Muscle layer of colon (tissue), 2 donors: ENCODE measurements at regions not wholly inside any gene's neighbourhood (a gene's known extent, or its start where the extent isn't known, plus 50 kb on each side); places are given as distances from the start of the nearest gene placed in this dataset.
"Not testable (repeated sequence)": the region's sequence is repeated elsewhere in the genome, so short reads cannot be mapped to it uniquely, and the experiment has no call there.

Experiments used
- H3K27ac ChIP-seq: one replicate; pipeline ENCODE4 v1.7.0; 2013; ENCODE audit warnings: low read depth, mild to moderate bottlenecking, low read length, moderate library complexity
- H3K27me3 ChIP-seq, 2 donors: one replicate each; pipeline ENCODE4 v1.7.0; 2013; ENCODE audit warnings: low read length in 2 of 2, mild to moderate bottlenecking in 2 of 2; ENCODE audit not compliant: insufficient read depth in 2 of 2, control insufficient read depth in 1 of 2
- H3K36me3 ChIP-seq: one replicate; pipeline ENCODE4 v1.7.0; 2013; ENCODE audit warnings: mild to moderate bottlenecking, low read length; ENCODE audit not compliant: insufficient read depth
- H3K4me1 ChIP-seq: one replicate; pipeline ENCODE4 v1.7.0; 2013; ENCODE audit warnings: mild to moderate bottlenecking, low read length; ENCODE audit not compliant: insufficient read depth
- H3K4me3 ChIP-seq, 2 donors: one replicate each; pipeline ENCODE4 v1.7.0; 2013; ENCODE audit warnings: low read length in 2 of 2, low read depth in 1 of 2, mild to moderate bottlenecking in 1 of 2, moderate library complexity in 1 of 2
- H3K9ac ChIP-seq: one replicate; pipeline ENCODE4 v1.7.0; 2013; ENCODE audit warnings: low read length
- H3K9me3 ChIP-seq: one replicate; pipeline ENCODE4 v1.7.0; 2013; ENCODE audit warnings: mild to moderate bottlenecking, low read length
- donor health status: abdominal sarcoma.
- donor health status: Adenocarcinoma of cecum.

DNA sequence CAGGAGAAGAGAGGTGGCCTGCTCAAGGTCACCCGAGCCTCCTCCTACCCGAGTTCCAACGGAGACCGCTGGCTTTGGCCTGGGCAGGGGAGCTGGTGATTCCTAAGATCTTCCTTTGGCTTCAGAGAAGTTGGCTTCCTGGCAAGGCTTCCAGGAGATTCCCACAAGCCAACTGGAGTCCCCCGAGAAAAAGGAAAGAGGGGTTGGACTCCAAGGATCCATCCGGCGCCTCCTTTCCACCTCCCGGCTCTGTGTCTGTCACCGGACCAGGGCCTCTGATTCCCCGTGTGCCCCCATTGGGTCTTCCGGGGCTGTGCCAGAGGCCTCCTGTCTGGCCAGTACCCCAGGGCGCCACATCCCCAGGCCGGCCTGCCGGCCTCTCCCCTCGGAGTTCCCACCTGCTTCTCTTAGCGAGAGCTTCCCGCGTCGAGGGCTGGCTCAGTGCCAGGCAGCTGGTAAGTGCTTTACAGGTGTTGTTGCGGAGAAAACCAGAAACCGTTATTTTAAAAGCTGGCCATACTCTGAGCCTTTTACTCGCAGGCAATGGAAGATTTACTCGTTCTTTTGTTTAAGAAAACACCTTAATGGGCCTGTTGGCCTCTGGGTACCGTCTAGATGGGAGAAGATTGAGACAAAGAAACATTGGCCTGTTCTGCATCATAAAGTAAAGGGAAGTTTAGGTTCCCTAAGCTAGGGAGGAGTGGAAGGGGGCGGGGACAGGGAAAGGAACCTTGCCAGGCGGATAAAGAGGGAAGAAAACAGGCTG, 258.4 kb upstream of the SDK2 start:
- Histone ChIP-seq H3K4me3 (peak overlapping the region in 1 of 2 donors; percentile 41), H3K27ac (no peak overlapping the region), H3K27me3 (peaks cover 19 to 20% of the 10 kb centered on the region in 2 donors), H3K9ac (no peak overlapping the region), H3K9me3 (no peaks in the 10 kb centered on the region), H3K4me1 (peaks cover 11% of the 10 kb centered on the region), H3K36me3 (no peaks in the 10 kb centered on the region)

DNA sequence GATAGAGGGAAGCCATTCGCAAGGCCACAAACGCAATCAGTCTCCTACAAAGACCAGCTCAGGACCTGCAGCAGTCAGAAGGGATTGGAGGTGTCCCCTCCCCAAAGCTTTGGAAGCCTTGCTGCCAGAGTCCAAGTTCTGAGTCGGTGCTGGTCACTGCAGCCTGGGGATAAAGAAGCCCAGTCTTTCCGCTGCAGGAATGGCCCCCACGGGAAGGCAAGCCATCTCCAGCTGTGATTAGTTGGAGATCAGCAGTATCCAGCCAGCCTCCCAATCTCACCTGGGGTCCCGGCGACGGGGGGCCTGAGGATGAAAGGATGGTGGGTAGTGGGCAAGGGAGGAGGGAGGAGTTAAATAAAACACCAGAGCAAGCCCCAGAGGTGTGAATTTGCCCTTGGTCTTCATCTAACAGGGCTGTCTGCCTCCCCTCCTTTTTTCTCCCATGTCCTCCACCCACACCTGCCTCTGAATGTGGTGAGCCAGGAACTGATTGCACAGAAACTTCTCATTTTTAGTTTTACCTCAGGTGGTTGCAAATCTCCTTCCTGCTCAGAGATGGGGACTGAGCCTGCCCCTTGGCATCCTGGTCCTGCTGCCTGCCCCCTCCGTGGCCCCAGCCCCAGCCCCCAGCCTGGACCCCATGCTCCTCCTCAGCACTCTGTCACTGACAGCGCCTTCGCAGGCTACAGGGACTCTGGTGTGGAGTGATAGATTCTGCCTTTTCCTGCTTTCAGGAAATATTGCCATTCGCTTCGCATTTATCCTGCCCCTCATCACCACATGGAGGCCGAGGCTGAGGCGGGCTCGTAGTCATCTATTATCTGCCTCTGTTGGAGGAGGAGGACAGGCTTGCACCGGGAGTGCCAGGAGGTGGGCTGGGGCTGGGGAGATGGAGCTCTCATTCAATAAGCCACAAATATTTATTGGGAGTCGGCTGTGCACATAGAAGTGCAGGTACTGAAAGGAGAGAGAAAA, 262.9 kb upstream of the SDK2 start:
- Histone ChIP-seq H3K9me3 (no peaks in the 10 kb centered on the region), H3K27ac (no peak overlapping the region), H3K4me1 (peaks cover 3% of the 10 kb centered on the region), H3K4me3 (no peak overlapping the region), H3K36me3 (no peaks in the 10 kb centered on the region), H3K9ac (no peak overlapping the region), H3K27me3 (peaks cover 6 to 16% of the 10 kb centered on the region in 2 donors)

DNA sequence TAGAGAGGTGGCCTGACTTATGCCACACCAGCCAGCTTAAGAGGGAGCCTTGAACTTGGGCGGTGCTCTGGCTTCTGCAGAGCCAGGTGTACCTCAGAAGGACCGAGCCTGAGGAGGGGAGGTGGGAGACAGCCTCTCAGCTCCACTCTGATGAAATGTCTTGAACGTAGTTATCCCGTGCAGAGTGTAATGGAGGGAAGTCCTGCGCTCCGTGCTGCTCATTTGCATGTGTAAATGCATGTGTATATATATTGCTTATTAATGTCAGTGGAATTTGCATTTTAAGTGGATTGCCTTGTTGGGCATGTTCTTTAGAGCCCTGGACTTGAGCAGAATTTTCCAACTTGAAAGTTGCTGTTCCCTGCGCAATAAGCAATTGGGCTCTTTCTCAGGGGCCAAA, 264.9 kb upstream of the SDK2 start:
- no peaks in the 10 kb centered on the region for H3K9me3 ChIP-seq
- H3K27ac ChIP-seq, result no peak overlapping the region
- peaks cover 6 to 8% of the 10 kb centered on the region in 2 donors for H3K27me3 ChIP-seq
- no peak overlapping the region for H3K9ac ChIP-seq
- no peak overlapping the region for H3K4me3 ChIP-seq
- H3K4me1 ChIP-seq, result no peaks in the 10 kb centered on the region
- no peaks in the 10 kb centered on the region for H3K36me3 ChIP-seq

DNA sequence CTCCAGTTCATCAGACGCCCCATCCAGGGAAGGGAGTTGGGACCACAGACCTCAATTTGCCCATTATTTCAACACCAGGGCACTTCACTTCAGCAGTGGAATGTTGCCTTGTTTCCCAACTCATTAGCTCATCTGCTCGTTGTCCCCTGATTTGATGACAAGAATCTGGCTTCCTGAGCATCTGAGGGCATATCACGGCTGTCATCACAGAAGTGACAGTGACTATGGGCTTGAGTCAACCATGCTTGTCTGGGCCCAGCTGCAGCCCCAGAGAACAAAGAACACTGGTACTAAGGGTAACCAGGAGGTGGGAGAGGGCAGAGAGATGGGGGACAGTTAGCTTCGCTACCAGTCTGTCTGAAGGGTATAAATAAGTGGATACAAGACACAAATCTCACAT, 266.0 kb upstream of the SDK2 start:
- no peak overlapping the region for H3K27ac ChIP-seq
- no peak overlapping the region for H3K4me3 ChIP-seq
- H3K9me3 ChIP-seq, result peaks cover 6% of the 10 kb centered on the region
- no peak overlapping the region for H3K9ac ChIP-seq
- no peaks in the 10 kb centered on the region for H3K4me1 ChIP-seq
- H3K27me3 ChIP-seq, result peaks cover 6 to 8% of the 10 kb centered on the region in 2 donors
- no peaks in the 10 kb centered on the region for H3K36me3 ChIP-seq

DNA sequence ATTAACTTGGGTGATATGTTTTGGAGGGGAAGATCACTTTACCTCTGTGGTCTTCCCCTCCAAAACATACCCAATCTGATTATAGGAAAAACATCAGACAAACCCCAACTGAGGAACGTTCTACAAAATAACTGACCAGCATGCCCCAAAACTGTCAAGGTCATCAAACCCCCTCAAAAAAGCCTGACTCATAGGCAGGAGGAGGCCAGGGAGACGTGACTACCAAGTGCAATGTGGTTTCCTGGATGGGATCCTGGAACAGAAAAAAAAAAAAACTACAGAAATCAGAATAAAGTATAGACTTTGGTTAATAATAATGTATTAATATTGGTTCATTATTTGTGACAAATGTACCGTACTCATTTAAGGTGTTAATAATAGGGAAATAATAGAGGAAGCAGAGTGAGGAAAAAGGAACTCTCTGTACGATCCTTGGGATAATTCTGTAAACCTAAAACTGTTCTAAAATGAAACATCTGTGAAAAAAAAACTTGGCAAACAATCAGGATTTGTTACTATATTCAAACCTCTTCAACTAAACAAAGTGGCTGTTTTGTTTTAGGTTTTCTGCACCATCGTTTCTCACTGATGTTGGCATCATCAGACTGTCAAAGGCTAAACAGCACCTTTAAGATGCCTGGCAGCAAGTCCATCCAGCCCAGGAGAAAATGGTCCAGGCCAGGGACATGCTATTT, 266.7 kb upstream of the SDK2 start:
- no peak overlapping the region for H3K27ac ChIP-seq
- no peaks in the 10 kb centered on the region for H3K4me1 ChIP-seq
- peaks cover 6% of the 10 kb centered on the region for H3K9me3 ChIP-seq
- H3K27me3 ChIP-seq, result peaks cover 6 to 8% of the 10 kb centered on the region in 2 donors
- H3K36me3 ChIP-seq, result no peaks in the 10 kb centered on the region
- no peak overlapping the region for H3K4me3 ChIP-seq
- H3K9ac ChIP-seq, result no peak overlapping the region

DNA sequence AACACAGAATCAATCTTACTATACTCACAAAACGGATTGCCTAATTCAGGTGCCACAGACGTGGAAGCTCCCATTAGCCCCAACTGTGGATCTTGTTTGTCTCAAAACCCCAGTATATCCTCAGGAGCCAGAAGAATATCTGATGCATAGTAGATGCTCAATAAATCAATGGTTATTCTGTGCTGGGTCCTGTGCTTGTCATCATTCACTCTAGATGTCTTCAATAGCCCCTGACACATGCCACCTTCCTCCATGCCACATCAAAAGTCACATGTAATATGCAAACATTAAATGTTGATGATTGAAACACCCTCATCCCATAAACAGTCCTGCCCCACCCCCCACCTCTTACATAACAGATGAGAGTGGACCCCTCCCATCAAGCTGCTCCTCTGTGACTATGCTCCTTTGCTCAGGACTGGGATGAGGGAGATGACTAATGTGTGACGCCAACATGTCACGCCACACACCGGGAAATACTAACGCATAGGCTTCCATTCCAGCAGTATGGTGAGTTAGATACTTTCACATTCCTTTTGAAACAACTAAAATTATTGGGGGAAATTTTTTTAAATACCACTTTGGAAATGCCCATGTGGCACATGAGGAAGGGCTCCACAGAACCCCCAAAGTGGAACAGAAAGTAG, 267.6 kb upstream of the SDK2 start:
- Histone ChIP-seq H3K9ac (no peak overlapping the region), H3K27ac (no peak overlapping the region), H3K36me3 (no peaks in the 10 kb centered on the region), H3K27me3 (peaks cover 6 to 8% of the 10 kb centered on the region in 2 donors), H3K9me3 (peaks cover 6% of the 10 kb centered on the region), H3K4me3 (no peak overlapping the region), H3K4me1 (no peaks in the 10 kb centered on the region)

DNA sequence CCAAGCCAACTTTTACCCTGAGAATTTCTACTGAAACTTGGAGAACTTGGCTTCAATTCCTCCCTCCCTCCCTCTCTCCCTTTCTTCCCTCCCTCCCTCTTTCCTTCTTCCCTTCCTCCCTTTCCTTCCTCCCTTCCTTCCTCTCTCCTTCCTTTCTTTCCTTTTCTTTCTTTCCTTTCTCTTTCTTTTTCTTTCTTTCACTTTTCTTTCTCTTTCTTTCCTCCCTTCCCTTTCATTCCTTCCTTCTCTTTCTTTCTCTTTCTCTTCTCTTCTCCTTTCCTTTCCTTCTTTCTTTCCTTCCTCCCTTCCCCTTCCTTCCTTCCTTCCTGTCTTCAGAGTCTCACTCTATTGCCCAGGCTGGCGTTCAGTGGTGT, 268.1 kb upstream of the SDK2 start:
- Histone ChIP-seq H3K9ac (no peak overlapping the region), H3K4me1 (no peaks in the 10 kb centered on the region), H3K36me3 (no peaks in the 10 kb centered on the region), H3K9me3 (peaks cover 6% of the 10 kb centered on the region), H3K27me3 (peaks cover 6 to 8% of the 10 kb centered on the region in 2 donors), H3K27ac (no peak overlapping the region), H3K4me3 (no peak overlapping the region)

DNA sequence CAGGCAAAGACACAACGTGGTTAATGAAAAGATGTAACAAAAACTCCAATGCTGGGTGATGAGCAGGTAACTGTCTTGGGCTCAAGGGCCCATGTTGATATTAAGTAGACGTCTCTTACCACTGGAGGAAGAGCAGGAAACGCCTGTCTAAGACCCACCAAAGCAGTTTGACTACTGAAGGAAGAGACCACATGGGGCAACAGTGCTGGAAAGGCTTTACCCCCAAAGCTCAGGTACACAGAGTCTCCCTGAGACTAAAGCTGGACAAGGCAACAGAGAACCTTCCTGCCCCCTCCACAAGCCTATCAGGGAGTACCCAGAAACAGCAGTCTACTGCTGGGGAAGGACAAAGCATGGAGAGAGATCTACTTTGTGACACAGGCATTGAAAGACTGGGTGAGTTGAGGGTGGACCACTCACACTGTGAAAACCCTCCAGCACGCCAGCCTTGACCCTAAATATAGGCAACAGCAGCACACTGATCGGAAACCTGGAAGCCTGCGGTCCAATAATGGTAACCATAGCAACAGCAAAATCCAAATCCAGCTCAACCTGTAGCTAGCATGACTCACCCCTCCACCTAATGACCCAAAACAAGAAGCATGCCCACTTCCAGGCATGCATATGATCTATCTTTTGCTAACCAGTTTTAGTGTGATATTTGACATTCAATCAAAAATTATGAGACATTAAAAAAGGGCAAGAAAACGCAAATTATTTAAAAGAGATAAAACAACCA, 270.5 kb upstream of the SDK2 start:
- Histone ChIP-seq H3K27me3 (no peaks in the 10 kb centered on the region), H3K9me3 (peaks cover 6% of the 10 kb centered on the region), H3K4me3 (no peak overlapping the region)

DNA sequence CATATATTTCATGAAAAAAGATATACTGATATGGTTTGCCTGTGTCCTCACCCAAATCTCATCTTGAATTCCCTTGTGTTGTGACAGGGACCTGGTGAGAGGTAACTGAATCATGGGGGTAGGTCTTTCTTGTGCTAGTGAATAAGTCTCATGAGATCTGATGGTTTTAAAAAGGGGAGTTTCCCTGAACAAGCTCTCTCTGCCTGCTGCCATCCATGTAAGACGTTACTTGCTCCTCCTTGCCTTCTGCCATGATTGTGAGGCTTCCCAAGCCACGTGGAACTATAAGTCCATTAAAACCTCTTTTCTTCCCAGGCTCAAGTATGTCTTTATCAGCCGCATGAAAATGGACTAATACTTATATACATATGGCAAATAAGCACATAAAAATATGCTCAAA, 274.8 kb upstream of the SDK2 start:
- not testable (repeated sequence) for H3K4me3 ChIP-seq, H3K9ac ChIP-seq, H3K27ac ChIP-seq, H3K4me1 ChIP-seq, H3K9me3 ChIP-seq, H3K27me3 ChIP-seq, H3K36me3 ChIP-seq

More for the DNA sequence above, 270.5 kb upstream of the SDK2 start:
- Histone ChIP-seq H3K4me1 (no peaks in the 10 kb centered on the region), H3K36me3 (no peaks in the 10 kb centered on the region), H3K27ac (no peak overlapping the region), H3K9ac (no peak overlapping the region)

DNA sequence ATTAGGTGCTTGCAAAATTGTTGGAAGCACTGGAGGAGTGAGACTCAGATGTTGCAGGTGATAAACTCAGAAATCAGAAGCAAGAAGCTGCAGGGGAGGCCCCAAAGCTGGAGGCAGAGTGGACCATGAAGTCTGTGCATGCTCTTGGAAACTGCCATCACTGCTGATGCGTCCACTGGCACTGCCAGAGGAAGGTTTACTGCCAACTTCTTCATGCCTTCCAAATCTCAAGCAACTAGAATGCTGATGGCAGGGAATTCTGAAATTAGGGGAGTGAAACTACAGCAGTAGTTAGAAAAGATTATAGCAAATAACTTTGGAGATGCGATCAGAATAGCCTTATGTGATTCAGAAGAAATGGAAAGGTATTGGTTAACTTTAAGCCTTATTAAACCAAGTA, 277.1 kb upstream of the SDK2 start:
- no peak overlapping the region for H3K9ac ChIP-seq
- no peaks in the 10 kb centered on the region for H3K36me3 ChIP-seq
- no peaks in the 10 kb centered on the region for H3K4me1 ChIP-seq

More for the DNA sequence above, 277.1 kb upstream of the SDK2 start:
- no peak overlapping the region for H3K27ac ChIP-seq
- no peaks in the 10 kb centered on the region for H3K27me3 ChIP-seq
- H3K4me3 ChIP-seq, result no peak overlapping the region
- no peaks in the 10 kb centered on the region for H3K9me3 ChIP-seq
